ENCODE measurements at regions not wholly inside any gene's neighbourhood (a gene's known extent, or its start where the extent isn't known, plus 50 kb on each side); places are given as distances from the start of the nearest gene placed in this dataset.

- DNase-seq (ENCODE audit: low read depth in 2 of 2) = no peak
Measured at GRCh38 chr3:152719264-152719663, 115.7 kb upstream of the P2RY1 start.

DNA sequence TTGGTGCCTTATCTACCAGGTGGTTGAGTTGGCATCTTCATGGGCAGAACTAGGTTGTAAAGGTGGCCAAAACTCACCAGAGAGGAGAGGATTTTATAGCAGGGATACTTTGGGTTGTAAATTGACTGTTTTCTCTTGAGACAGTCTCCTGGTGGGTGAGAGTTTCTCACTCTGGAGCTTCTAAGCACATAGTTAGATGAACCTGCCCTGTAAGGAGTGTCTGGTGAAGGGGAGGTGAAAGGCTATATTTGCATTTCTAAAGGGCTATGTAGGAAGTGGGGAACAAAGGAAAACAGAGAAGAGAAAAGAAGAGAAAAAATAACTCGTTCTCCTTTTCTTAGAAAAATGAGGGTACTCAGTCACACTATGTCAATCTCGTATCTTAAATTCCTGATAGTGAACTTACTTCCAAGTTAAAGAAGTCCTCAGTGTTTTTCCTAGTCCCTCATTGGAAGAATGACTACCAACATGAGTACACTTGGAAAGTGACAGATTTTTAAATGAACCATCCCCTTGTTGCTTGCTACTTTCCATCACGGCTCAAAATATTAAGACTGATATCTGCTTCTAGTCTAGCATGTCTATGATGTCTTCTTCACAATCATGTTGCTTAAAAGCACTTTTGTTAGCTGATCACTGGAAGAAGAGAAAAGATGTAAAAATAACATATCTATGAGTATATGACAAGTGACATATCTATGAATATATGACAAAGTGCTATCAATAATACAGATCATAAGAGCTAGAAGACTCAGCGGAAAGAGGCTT, 113.8 kb upstream of the P2RY1 start:
- no peak for DNase-seq (ENCODE audit: low read depth in 2 of 2)

GRCh38 chr3:152724270-152724669, 110.7 kb upstream of the P2RY1 start:
- no peak for DNase-seq (ENCODE audit: low read depth in 2 of 2)

DNA sequence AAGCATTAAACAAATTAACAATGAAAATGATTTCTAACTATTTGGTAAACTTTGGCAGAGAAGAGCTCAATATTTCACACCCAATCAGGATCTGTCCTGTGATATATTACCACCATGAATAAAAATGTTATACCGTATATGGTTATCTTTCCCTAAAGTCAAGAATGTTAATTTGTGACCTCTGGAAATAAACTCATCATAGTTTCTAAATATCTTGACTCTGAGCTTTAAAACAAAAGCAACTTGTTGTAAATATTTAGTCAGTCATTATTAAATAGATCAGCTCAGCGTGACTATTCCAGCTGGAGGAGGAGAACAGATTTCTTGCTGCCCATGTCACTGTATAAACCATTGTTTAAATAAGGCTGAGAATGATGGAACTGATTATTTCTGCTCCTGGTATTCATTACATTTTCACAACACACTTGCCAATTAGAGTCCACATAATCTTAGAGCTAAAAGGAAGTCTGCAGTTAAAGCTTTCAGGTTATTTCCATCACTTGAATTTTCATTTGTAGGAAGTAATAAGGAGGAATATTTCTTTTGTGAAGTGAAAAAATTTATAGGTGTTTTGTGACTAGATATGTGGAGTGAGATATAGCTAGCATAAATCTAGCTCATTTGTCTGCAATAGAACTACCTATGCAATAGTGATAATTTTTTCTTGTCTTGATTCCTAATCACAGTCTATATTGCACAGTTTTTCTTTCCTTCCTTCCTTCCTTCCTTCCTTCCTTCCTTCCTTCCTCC, 106.5 kb upstream of the P2RY1 start:
- DNase-seq (ENCODE audit: low read depth in 2 of 2) = no peak

GRCh38 chr3:152729906-152730305, 105.0 kb upstream of the P2RY1 start:
- DNase-seq (ENCODE audit: low read depth in 2 of 2) = no peak

DNA sequence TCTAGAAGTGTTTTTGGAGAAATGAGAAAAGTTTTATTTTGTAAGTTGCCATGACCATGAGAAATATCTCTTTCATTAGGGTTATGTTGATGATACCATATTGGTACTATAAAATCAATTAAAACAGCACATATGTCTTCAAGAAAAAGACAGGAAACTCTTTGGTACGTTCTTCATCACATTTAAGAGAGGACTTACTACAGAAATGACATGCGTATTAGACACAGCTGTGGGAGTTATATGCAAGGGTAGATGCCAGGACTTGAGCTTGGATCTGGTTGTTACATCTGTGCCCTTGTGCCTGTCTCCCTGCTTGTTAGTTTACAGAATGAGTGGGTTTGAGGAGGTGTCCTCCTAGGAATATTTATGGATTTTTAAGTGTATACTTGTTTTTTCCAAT, 103.4 kb upstream of the P2RY1 start:
- no peak for DNase-seq (ENCODE audit: low read depth in 2 of 2)

DNA sequence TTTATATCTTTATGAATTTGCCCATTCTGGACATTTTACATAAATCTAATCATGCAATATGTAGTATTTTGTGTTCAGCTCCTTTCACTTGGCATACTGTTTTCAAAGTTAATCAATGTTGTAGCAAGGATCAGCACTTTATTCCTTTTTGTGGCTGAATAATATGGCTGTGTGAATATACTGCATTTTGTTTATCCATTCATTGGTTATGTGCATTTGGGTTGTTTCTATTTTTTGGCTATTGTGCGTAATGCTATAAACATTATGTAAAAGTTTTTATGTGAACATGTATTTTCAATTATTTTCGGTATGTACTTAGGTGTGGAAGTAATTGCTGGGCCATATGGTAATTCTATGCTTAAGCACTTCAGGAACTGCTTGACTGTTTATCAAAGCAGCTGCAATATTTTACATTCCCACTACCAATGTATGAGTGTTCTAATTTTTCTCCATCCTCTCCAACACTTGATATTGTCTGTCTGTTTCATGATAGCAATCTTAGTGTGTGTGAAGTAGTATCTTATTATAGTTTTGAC, 101.3 kb upstream of the P2RY1 start:
- DNase-seq (ENCODE audit: low read depth in 2 of 2) = no peak

- peak in 1 of 2 donors; percentile 8 for DNase-seq (ENCODE audit: low read depth in 2 of 2)
Measured at GRCh38 chr3:152737021-152737908, 97.7 kb upstream of the P2RY1 start.

- no peak for DNase-seq (ENCODE audit: low read depth in 2 of 2)
Measured at GRCh38 chr3:152738656-152739055, 96.3 kb upstream of the P2RY1 start.

- no peak for DNase-seq (ENCODE audit: low read depth in 2 of 2)
Measured at GRCh38 chr3:152742368-152743347, 92.3 kb upstream of the P2RY1 start.

DNA sequence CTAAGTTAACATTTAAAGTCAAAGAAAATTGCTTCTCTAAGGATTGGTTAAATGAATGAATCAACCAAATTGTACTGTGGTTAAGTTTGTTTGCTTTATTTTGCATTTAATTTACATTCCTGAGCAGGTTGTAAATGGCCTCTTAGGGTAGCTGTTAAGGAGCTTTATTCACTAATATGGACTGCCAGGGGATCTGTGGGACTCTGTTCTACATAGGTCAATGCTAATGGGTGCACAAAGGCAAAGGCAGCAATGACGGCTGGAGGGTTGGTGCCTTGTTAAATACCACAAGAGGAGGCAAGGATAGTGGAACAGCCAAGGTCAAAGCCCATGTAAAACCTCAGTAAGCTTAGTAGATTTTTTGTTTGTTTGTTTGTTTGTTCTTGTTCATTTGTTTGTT, 89.3 kb upstream of the P2RY1 start:
- DNase-seq (ENCODE audit: low read depth in 2 of 2) = no peak

GRCh38 chr3:152754303-152754702, 80.6 kb upstream of the P2RY1 start:
- no peak for DNase-seq (ENCODE audit: low read depth in 2 of 2)

DNA sequence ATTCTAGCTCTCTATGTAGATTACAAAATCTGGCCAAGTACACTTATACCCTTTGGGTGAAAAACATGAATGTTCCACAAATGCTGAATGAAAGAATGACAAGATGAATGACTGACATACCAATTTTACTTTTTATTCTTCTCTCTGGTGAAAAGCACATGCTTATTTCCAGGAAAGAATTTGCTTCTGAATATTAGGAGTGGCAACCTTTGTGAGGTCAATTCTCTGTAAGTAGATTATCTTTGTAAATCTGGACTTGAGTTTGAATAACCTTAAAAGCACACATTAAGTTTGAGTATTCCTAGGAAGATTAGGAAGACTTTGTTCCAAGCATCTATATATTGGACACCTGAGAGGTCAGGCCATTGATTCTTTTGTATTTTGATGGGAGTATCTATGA, 78.1 kb upstream of the P2RY1 start:
- no peak for DNase-seq (ENCODE audit: low read depth in 2 of 2)

DNA sequence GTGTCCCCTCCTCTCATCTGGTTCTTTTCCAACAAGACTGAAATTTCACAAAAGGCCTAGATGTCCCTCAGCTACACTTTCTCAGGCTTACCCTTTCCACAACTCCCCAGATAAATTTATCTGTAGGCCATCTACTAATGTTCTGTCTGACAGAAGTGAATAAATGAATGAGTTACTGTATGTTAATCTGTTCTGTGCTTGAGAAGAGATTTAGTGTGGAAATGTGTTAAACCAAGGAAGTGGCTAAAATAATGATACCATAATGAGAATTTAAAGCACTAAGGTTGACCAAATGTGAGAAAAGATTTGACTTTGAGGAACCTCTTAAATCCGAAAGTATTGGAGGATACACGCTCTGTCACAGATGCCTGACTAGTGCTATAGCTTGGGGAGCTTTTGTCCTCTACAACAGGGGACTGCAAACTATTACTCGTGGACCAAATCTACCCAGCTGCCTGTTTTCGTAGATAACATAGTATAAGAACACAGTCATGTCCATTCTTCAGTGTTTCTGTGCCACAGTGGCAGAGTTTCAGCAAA, 74.8 kb upstream of the P2RY1 start:
- DNase-seq (ENCODE audit: low read depth in 2 of 2) = no peak

GRCh38 chr3:152760591-152760990, 74.3 kb upstream of the P2RY1 start:
- no peak for DNase-seq (ENCODE audit: low read depth in 2 of 2)

GRCh38 chr3:152768478-152768877, 66.5 kb upstream of the P2RY1 start:
- DNase-seq (ENCODE audit: low read depth in 2 of 2) = no peak

DNA sequence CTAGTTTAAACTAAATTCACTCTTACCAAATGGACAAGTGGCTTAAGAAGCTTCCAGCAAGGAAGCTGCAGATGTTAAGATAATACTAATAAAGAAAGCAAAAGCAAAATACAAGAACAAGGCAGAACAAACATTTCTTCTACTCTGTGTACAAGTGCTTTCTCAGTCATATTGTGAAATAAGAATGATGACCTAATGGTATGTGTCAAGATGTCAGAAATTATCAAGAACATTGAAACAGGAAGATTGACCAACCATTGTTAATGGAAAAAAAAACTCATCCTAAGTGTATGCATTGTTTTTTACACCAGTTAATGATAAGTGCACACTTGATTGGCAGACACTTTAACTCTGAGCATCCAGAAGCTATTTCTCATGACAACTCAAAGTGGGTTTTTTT, 65.4 kb upstream of the P2RY1 start:
- no peak for DNase-seq (ENCODE audit: low read depth in 2 of 2)

GRCh38 chr3:152770296-152770695, 64.6 kb upstream of the P2RY1 start:
- DNase-seq (ENCODE audit: low read depth in 2 of 2) = no peak

DNA sequence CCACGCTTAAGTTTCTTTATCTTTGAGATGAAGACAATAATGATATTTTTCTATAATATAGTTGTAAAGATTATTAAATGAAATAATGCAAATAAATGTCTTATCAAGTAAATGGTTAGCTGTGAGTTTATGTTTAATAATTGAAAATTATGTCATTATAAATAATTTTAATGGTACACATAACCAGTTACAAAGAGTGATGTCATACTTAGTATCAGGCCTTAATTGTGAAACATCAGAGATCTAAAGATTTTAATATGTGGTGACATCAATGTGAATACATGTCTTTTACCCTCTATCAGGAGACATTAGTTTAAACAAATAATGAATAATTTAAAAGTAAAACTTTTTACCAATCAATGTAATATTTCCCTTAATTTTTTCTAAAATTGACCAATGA, 63.8 kb upstream of the P2RY1 start:
- DNase-seq (ENCODE audit: low read depth in 2 of 2) = no peak

DNA sequence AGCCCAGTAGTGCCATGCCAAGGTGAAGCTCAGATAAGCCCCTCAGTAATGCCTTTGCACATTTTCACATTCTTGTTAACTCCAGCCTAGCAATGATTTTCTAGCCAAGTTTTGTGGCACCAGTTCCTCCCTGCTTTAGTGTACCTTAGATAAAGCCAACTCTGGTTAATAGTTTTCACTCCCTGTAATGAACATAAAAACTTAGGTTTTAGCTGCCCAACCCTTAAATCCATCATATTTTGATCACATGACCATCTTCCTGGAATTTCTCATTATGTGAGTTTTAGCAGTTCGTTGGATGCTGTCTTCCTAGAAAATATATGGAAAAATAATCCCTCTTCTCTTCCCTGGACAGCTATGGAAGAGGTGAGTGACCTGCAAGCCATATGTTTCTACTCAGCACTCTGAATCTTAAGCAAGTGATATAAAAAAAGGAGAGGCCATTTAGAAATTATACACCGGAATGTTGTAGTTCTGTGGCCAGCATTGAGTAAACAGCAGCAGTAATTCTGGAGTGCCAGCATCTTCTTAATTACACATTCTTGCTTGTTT, 62.2 kb upstream of the P2RY1 start:
- no peak for DNase-seq (ENCODE audit: low read depth in 2 of 2)

Measured in stimulated activated CD8-positive, alpha-beta memory T cell treated with anti-CD3 and anti-CD28 coated beads, Interleukin-15, amount 100 ng/mL, for 48 hours (primary cell).